Gastrocnemius medialis (tissue), 4 donors: ENCODE measurements at regions not wholly inside any gene's neighbourhood (a gene's known extent, or its start where the extent isn't known, plus 50 kb on each side); places are given as distances from the start of the nearest gene placed in this dataset.

Source experiments
- POLR2A ChIP-seq, 2 donors: fragments of 450-650 bp; IDR thresholded peaks; one replicate each; pipeline ENCODE4 v1.6.1; 2017; ENCODE audit warnings: antibody characterized with exemption in 2 of 2, mild to moderate bottlenecking in 2 of 2, moderate library complexity in 2 of 2
- TF ChIP-seq, protein P1 (sequence below), 5 experiments: fragments of 450-650 bp in 3 of 5; fragments of 200-600 bp in 2 of 5; sonication (generic) in 2 of 5; IDR thresholded peaks in 4 of 5; conservative IDR thresholded peaks in 1 of 5; 1 replicate in 4 of 5; 2 replicates in 1 of 5; pipeline ENCODE4 v1.5.1; 2016 to 2019; ENCODE audit warnings: antibody characterized with exemption in 5 of 5, mild to moderate bottlenecking in 3 of 5, moderate library complexity in 3 of 5

DNA sequence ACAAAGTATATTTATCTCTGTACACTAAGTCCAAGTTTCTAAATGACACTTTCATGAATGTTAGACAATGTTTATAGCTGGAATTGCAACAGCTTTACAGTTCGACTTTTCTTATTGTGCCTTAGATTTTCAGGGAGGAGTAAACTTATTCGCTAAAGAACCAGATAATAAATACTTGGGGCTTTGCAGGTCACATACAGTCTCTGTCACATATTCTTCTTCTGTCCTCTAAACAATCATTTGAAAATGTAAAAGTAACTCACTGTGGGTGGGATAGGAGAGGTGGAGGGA is 132.6 kb downstream of the SPRY1 start:
- TF ChIP-seq, protein P1, sequence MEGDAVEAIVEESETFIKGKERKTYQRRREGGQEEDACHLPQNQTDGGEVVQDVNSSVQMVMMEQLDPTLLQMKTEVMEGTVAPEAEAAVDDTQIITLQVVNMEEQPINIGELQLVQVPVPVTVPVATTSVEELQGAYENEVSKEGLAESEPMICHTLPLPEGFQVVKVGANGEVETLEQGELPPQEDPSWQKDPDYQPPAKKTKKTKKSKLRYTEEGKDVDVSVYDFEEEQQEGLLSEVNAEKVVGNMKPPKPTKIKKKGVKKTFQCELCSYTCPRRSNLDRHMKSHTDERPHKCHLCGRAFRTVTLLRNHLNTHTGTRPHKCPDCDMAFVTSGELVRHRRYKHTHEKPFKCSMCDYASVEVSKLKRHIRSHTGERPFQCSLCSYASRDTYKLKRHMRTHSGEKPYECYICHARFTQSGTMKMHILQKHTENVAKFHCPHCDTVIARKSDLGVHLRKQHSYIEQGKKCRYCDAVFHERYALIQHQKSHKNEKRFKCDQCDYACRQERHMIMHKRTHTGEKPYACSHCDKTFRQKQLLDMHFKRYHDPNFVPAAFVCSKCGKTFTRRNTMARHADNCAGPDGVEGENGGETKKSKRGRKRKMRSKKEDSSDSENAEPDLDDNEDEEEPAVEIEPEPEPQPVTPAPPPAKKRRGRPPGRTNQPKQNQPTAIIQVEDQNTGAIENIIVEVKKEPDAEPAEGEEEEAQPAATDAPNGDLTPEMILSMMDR (IDR thresholded peaks at IDR 0.05 in 4 of 5, conservative IDR thresholded peaks at IDR 0.05 in 1 of 5) = no peak
- no peak for TF ChIP-seq POLR2A (IDR thresholded peaks at IDR 0.05)
